IMR-90 (cell line): ENCODE measurements at regions not wholly inside any gene's neighbourhood (a gene's known extent, or its start where the extent isn't known, plus 50 kb on each side); places are given as distances from the start of the nearest gene placed in this dataset.

Experiments used
- ATAC-seq: fragments of 200-7000 bp; cut with Tn5 transposase; 2 replicates; pipeline ENCODE4 v1.9.1; 2020; ENCODE audit warnings: low read depth, mild to moderate bottlenecking, moderate library complexity
- BruUV-seq: library from RNA; stranded (reverse); fragments of 400-500 nt; replicated peaks from 2 replicates; lab custom pipeline; 2021; lab: Mats Ljungman, UMichigan
- CTCF ChIA-PET: fragments of 300-600 bp; formaldehyde crosslinking; extraction: SDS; loops from one replicate; lab custom pipeline; 2021; ENCODE audit warnings: antibody characterized with exemption; lab: Yijun Ruan, JAX
- POLR2A ChIA-PET: fragments of 300-600 bp; sonication (Branson Sonifier 250); formaldehyde crosslinking; loops from one replicate; lab custom pipeline; 2022; ENCODE audit warnings: antibody characterized with exemption; ENCODE audit not compliant: unreplicated experiment; lab: Charles Lee
- DNase-seq: peaks from one replicate; pipeline ENCODE4 v3.0.0; 2013
- H2AFZ ChIP-seq: replicated peaks from 2 replicates; pipeline ENCODE3; 2013; ENCODE audit warnings: low read length, mild to moderate bottlenecking; ENCODE audit not compliant: poor library complexity
- H2AK5ac ChIP-seq: 2 replicates; pipeline ENCODE4 v1.6.1; 2013; ENCODE audit warnings: low read depth, low read length, inconsistent platforms
- H2AK9ac ChIP-seq: replicated peaks from 2 replicates; pipeline ENCODE3; 2013; ENCODE audit warnings: mild to moderate bottlenecking, low read depth, low read length, moderate library complexity; ENCODE audit not compliant: poor library complexity
- H2BK120ac ChIP-seq: 2 replicates; pipeline ENCODE4 v1.6.1; 2013; ENCODE audit warnings: low read depth, low read length, inconsistent platforms
- H2BK15ac ChIP-seq: 3 replicates; pipeline ENCODE4 v1.6.1; 2013; ENCODE audit warnings: low read depth, low read length, inconsistent platforms
- H2BK20ac ChIP-seq: 2 replicates; pipeline ENCODE4 v1.6.1; 2013; ENCODE audit warnings: low read depth, mild to moderate bottlenecking, inconsistent platforms, low read length, moderate library complexity
- H2BK5ac ChIP-seq: 2 replicates; pipeline ENCODE4 v1.6.1; 2013; ENCODE audit warnings: mild to moderate bottlenecking, low read depth, low read length, inconsistent platforms; ENCODE audit not compliant: poor library complexity, severe bottlenecking
- H3K14ac ChIP-seq: replicated peaks from 2 replicates; pipeline ENCODE4 v1.6.1; 2013; ENCODE audit warnings: low read depth, low read length, inconsistent platforms
- H3K18ac ChIP-seq: 2 replicates; pipeline ENCODE4 v1.6.1; 2013; ENCODE audit warnings: low read depth, low read length, control low read depth
- H3K23ac ChIP-seq: 2 replicates; pipeline ENCODE4 v1.6.1; 2013; ENCODE audit warnings: low read depth, low read length, inconsistent platforms
- H3K27ac ChIP-seq: 2 replicates; pipeline ENCODE4 v1.5.1; 2013; ENCODE audit warnings: mild to moderate bottlenecking, control low read depth, low read length; ENCODE audit not compliant: insufficient read depth
- H3K27me3 ChIP-seq: 2 replicates; pipeline ENCODE4 v1.6.1; 2013; ENCODE audit warnings: low read length; ENCODE audit not compliant: control insufficient read depth, insufficient read depth
- H3K36me3 ChIP-seq: 2 replicates; pipeline ENCODE4 v1.6.1; 2013; ENCODE audit warnings: low read length, mixed read lengths; ENCODE audit not compliant: control insufficient read depth, insufficient read depth
- H3K4ac ChIP-seq: 2 replicates; pipeline ENCODE4 v1.6.1; 2013; ENCODE audit warnings: low read depth, low read length, inconsistent platforms
- H3K4me1 ChIP-seq: 2 replicates; pipeline ENCODE4 v1.6.1; 2013; ENCODE audit warnings: low read length, mixed read lengths; ENCODE audit not compliant: control insufficient read depth, insufficient read depth
- H3K4me2 ChIP-seq: 2 replicates; pipeline ENCODE4 v1.6.1; 2013; ENCODE audit warnings: low read depth, mild to moderate bottlenecking, control low read depth, low read length, moderate library complexity
- H3K4me3 ChIP-seq: 2 replicates; pipeline ENCODE4 v1.5.1; 2013; ENCODE audit warnings: low read depth, mild to moderate bottlenecking, control low read depth, low read length, moderate library complexity; ENCODE audit not compliant: insufficient read depth
- H3K56ac ChIP-seq: 2 replicates; pipeline ENCODE4 v1.6.1; 2013; ENCODE audit warnings: low read length, inconsistent platforms; ENCODE audit not compliant: insufficient read depth; ENCODE audit errors: extremely low read depth
- H3K79me1 ChIP-seq, 2 experiments: 2 replicates each; pipeline ENCODE4 v1.6.1; 2013; ENCODE audit warnings: low read length in 2 of 2, inconsistent platforms in 1 of 2, low read depth in 1 of 2
- H3K9ac ChIP-seq: 2 replicates; pipeline ENCODE4 v1.6.1; 2013; ENCODE audit warnings: low read depth, low read length, control low read depth
- H3K9me1 ChIP-seq: 2 replicates; pipeline ENCODE4 v1.6.1; 2013; ENCODE audit warnings: low read length, inconsistent platforms; ENCODE audit not compliant: insufficient read depth
- H3K9me3 ChIP-seq: 2 replicates; pipeline ENCODE4 v1.6.1; 2013; ENCODE audit warnings: low read length; ENCODE audit not compliant: control insufficient read depth, insufficient read depth
- H4K20me1 ChIP-seq: 2 replicates; pipeline ENCODE4 v1.6.1; 2013; ENCODE audit warnings: low read length, inconsistent platforms; ENCODE audit not compliant: insufficient read depth
- H4K5ac ChIP-seq: 2 replicates; pipeline ENCODE4 v1.6.1; 2013; ENCODE audit warnings: mild to moderate bottlenecking, low read depth, low read length, control low read depth
- H4K8ac ChIP-seq, 2 experiments: 2 replicates each; pipeline ENCODE4 v1.6.1; 2013; ENCODE audit warnings: low read depth in 2 of 2, low read length in 2 of 2, control low read depth in 1 of 2, inconsistent platforms in 1 of 2
- H4K91ac ChIP-seq: 2 replicates; pipeline ENCODE4 v1.6.1; 2013; ENCODE audit warnings: low read depth, low read length, inconsistent platforms; ENCODE audit not compliant: insufficient read depth
- BHLHE40 ChIP-seq: fragments of 150-350 bp; IDR thresholded peaks from 2 replicates; pipeline ENCODE4 v1.6.1; 2016; ENCODE audit warnings: mild to moderate bottlenecking, low read depth, low read length
- CEBPB ChIP-seq: IDR thresholded peaks from 2 replicates; pipeline ENCODE4 v1.6.1; 2012; ENCODE audit warnings: low read depth, low read length, improper control_type of control experiment
- CHD1 ChIP-seq: IDR thresholded peaks from 2 replicates; pipeline ENCODE4 v1.6.1; 2012; ENCODE audit warnings: low read depth, low read length, improper control_type of control experiment
- FOS ChIP-seq: fragments of 150-350 bp; IDR thresholded peaks from 2 replicates; pipeline ENCODE4 v1.6.1; 2016; ENCODE audit warnings: low read depth, low read length
- MAFK ChIP-seq: IDR thresholded peaks from 2 replicates; pipeline ENCODE4 v1.6.1; 2012; ENCODE audit warnings: low read depth, low read length, improper control_type of control experiment
- MAZ ChIP-seq: IDR thresholded peaks from 2 replicates; pipeline ENCODE4 v1.6.1; 2012; ENCODE audit warnings: low read depth, mild to moderate bottlenecking, low read length, improper control_type of control experiment, moderate library complexity, borderline replicate concordance
- MXI1 ChIP-seq: IDR thresholded peaks from 2 replicates; pipeline ENCODE4 v1.6.1; 2012; ENCODE audit warnings: low read depth, mild to moderate bottlenecking, low read length, moderate library complexity, borderline replicate concordance
- NFE2L2 ChIP-seq: fragments of 150-350 bp; IDR thresholded peaks from 2 replicates; pipeline ENCODE4 v1.6.1; 2016; ENCODE audit warnings: low read depth, mild to moderate bottlenecking, low read length
- POLR2A ChIP-seq: IDR thresholded peaks from 2 replicates; pipeline ENCODE4 v1.6.1; 2012; ENCODE audit warnings: mild to moderate bottlenecking, low read depth, low read length
- RAD21 ChIP-seq: IDR thresholded peaks from 2 replicates; pipeline ENCODE4 v1.6.1; 2012; ENCODE audit warnings: low read length, improper control_type of control experiment
- RCOR1 ChIP-seq: IDR thresholded peaks from 2 replicates; pipeline ENCODE4 v1.6.1; 2012; ENCODE audit warnings: mild to moderate bottlenecking, low read length, improper control_type of control experiment; ENCODE audit not compliant: insufficient replicate concordance
- RFX5 ChIP-seq: IDR thresholded peaks from 2 replicates; pipeline ENCODE4 v1.8.0; 2012; ENCODE audit warnings: low read depth, mild to moderate bottlenecking, low read length, moderate library complexity
- SMC3 ChIP-seq: fragments of 150-350 bp; IDR thresholded peaks from 2 replicates; pipeline ENCODE4 v1.6.1; 2016; ENCODE audit warnings: low read depth, mild to moderate bottlenecking, antibody characterized with exemption, low read length, moderate library complexity
- WGBS, 2 experiments: methylation state at CpG; one replicate each; pipeline versions ENCODE4 v1.1.5 to v1.1.7; 2013; ENCODE audit warnings: missing lambda C conversion rate in 2 of 2; ENCODE audit not compliant: insufficient read length in 1 of 2; ENCODE audit errors: extremely low coverage in 2 of 2; 5-methylcytosine and 5-hydroxymethylcytosine counted together
- dilution Hi-C: fragments of 300-500 bp; cut with HindIII; formaldehyde crosslinking; loops from one replicate; pipeline ENCODE4 v1.14.3; 2018; ENCODE audit warnings: low sequenced_read_pairs; ENCODE audit not compliant: unreplicated experiment
- in situ Hi-C: fragments of 300-500 bp; cut with MboI; formaldehyde crosslinking; loops from 3 replicates; pipeline ENCODE4 v1.14.3; 2019; ENCODE audit warnings: low sequenced_read_pairs, inconsistent platforms, mixed read lengths
- intact Hi-C: fragments of 100-400 bp; cut with micrococcal nuclease; formaldehyde crosslinking; loops from 2 replicates; pipeline ENCODE4 v1.10.0; 2022
- TF ChIP-seq, protein P1 (sequence below): fragments of 150-350 bp; IDR thresholded peaks from 2 replicates; pipeline ENCODE4 v1.6.1; 2016; ENCODE audit warnings: low read depth, mild to moderate bottlenecking, low read length, moderate library complexity, borderline replicate concordance
- TF ChIP-seq, protein P2 (sequence below): conservative IDR thresholded peaks from 2 replicates; pipeline ENCODE4 v1.5.1; 2012; ENCODE audit warnings: mild to moderate bottlenecking, low read depth, low read length, improper control_type of control experiment
- TF ChIP-seq, protein P3 (sequence below): fragments of 150-350 bp; IDR thresholded peaks from 2 replicates; pipeline ENCODE4 v1.6.1; 2017; ENCODE audit warnings: mild to moderate bottlenecking, antibody characterized with exemption, low read length, low read depth

DNA sequence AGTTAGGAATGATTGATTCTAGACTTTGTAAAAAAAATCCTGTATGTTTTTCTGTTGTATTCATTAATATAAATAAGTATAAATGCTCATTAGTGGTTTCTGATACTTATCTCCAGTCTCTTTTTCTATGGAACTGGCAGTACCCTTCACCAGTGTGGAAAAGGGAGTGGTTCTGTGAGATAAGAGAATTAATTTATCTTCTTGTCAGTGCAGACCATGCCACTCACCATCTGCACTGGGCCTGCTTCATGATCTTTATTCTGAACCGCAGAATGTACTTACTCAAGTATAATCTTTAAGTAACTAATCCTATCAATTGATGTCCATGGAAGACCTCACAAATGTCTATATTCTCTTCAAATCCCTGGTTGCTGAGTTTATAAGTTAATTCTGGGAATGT is 836.1 kb upstream of the CDH8 start:
- Histone ChIP-seq H3K4me2 (no peak overlapping the region), H3K9ac (no peak overlapping the region), H4K91ac (no peak overlapping the region), H2AK5ac (no peak overlapping the region), H3K27ac (no peak overlapping the region), H3K56ac (no peak overlapping the region), H2AFZ (no peak overlapping the region), H3K18ac (no peak overlapping the region), H4K5ac (no peak overlapping the region), H3K14ac (no peak overlapping the region), H3K9me1 (no peaks in the 10 kb centered on the region), H4K20me1 (no peaks in the 10 kb centered on the region), H3K4me1 (no peaks in the 10 kb centered on the region), H3K9me3 (peaks cover 2% of the 10 kb centered on the region; the same call in 1 of the 2 replicates), H2BK5ac (no peak overlapping the region), H3K4me3 (no peak overlapping the region), H2BK120ac (no peak overlapping the region), H3K36me3 (no peaks in the 10 kb centered on the region), H2BK15ac (no peak overlapping the region), H3K27me3 (no peaks in the 10 kb centered on the region), H3K79me1 (no peaks in the 10 kb centered on the region), H3K4ac (no peak overlapping the region), H2BK20ac (no peak overlapping the region), H4K8ac (no peak overlapping the region), H2AK9ac (no peak overlapping the region), H3K23ac (no peak overlapping the region)
- in situ Hi-C loops (no loop called here), dilution Hi-C loops (no loop called here), intact Hi-C loops (no loop called here)
- ATAC-seq (no peak), DNase-seq (no peak)
- ChIA-PET POLR2A (no interaction called here), CTCF (no interaction called here)
- no CpG with 5 or more reads among the region's 1 CpG for WGBS, 2 experiments
- no TSS peak for BruUV-seq
- no peak for TF ChIP-seq CEBPB
- TF ChIP-seq, protein P1, sequence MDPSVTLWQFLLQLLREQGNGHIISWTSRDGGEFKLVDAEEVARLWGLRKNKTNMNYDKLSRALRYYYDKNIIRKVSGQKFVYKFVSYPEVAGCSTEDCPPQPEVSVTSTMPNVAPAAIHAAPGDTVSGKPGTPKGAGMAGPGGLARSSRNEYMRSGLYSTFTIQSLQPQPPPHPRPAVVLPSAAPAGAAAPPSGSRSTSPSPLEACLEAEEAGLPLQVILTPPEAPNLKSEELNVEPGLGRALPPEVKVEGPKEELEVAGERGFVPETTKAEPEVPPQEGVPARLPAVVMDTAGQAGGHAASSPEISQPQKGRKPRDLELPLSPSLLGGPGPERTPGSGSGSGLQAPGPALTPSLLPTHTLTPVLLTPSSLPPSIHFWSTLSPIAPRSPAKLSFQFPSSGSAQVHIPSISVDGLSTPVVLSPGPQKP, result no peak
- TF ChIP-seq MAZ, result no peak
- TF ChIP-seq RFX5, result no peak
- TF ChIP-seq RCOR1, result no peak
- no peak for TF ChIP-seq MAFK
- TF ChIP-seq, protein P2, sequence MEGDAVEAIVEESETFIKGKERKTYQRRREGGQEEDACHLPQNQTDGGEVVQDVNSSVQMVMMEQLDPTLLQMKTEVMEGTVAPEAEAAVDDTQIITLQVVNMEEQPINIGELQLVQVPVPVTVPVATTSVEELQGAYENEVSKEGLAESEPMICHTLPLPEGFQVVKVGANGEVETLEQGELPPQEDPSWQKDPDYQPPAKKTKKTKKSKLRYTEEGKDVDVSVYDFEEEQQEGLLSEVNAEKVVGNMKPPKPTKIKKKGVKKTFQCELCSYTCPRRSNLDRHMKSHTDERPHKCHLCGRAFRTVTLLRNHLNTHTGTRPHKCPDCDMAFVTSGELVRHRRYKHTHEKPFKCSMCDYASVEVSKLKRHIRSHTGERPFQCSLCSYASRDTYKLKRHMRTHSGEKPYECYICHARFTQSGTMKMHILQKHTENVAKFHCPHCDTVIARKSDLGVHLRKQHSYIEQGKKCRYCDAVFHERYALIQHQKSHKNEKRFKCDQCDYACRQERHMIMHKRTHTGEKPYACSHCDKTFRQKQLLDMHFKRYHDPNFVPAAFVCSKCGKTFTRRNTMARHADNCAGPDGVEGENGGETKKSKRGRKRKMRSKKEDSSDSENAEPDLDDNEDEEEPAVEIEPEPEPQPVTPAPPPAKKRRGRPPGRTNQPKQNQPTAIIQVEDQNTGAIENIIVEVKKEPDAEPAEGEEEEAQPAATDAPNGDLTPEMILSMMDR, result no peak
- TF ChIP-seq CHD1, result no peak
- no peak for TF ChIP-seq NFE2L2
- TF ChIP-seq FOS, result no peak
- TF ChIP-seq POLR2A, result no peak
- TF ChIP-seq, protein P3, sequence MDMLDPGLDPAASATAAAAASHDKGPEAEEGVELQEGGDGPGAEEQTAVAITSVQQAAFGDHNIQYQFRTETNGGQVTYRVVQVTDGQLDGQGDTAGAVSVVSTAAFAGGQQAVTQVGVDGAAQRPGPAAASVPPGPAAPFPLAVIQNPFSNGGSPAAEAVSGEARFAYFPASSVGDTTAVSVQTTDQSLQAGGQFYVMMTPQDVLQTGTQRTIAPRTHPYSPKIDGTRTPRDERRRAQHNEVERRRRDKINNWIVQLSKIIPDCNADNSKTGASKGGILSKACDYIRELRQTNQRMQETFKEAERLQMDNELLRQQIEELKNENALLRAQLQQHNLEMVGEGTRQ, result no peak
- TF ChIP-seq SMC3, result no peak
- TF ChIP-seq RAD21, result no peak
- no peak for TF ChIP-seq BHLHE40
- no peak for TF ChIP-seq MXI1
